ENCODE measurements at regions not wholly inside any gene's neighbourhood (a gene's known extent, or its start where the extent isn't known, plus 50 kb on each side); places are given as distances from the start of the nearest gene placed in this dataset.

- peaks cover 14% of the 10 kb centered on the region for H3K9me3 ChIP-seq (ENCODE audit: control insufficient read depth, insufficient read depth, low read length)
- no peak overlapping the region for H3K4me3 Mint-ChIP-seq
- H3K4me1 Mint-ChIP-seq = no peaks in the 10 kb centered on the region
- H3K4me3 ChIP-seq (ENCODE audit: low read length) = no peak overlapping the region
- no peaks in the 10 kb centered on the region for H3K4me1 ChIP-seq (ENCODE audit: control insufficient read depth, insufficient read depth, low read length)
- no peaks in the 10 kb centered on the region for H3K36me3 ChIP-seq (ENCODE audit: control insufficient read depth, insufficient read depth, low read length)
- TF ChIP-seq CTCF (IDR thresholded peaks at IDR 0.05) = no peak
- no peak for ATAC-seq
- H3K27ac Mint-ChIP-seq = no peak overlapping the region
- H3K27ac ChIP-seq (ENCODE audit: low read length) = no peak overlapping the region
- H3K36me3 Mint-ChIP-seq = no peaks in the 10 kb centered on the region
- WGBS (ENCODE audit: insufficient coverage) = 92% methylated on average over 4 of the region's 4 CpGs
- no peak for DNase-seq
- peaks cover 8 to 14% of the 10 kb centered on the region in 2 donors for H3K9me3 Mint-ChIP-seq
- no peaks in the 10 kb centered on the region for H3K27me3 ChIP-seq (ENCODE audit: control insufficient read depth, insufficient read depth, low read length)
- intact Hi-C loops (cut with micrococcal nuclease) = no loop called here
- no peaks in the 10 kb centered on the region for H3K27me3 Mint-ChIP-seq (ENCODE audit: low read depth in 2 of 2)
These were observed 527.2 kb downstream of the TMEM114 start for GRCh38 chr16:8063159-8063558.

GRCh38 chr16:8062677-8063076 lies 527.6 kb downstream of the TMEM114 start:
- no peak overlapping the region for H3K4me3 Mint-ChIP-seq
- H3K9me3 Mint-ChIP-seq = peaks cover 8 to 14% of the 10 kb centered on the region in 2 donors

GRCh38 chr16:8055761-8056160 lies 534.5 kb downstream of the TMEM114 start:
- Mint-ChIP-seq H3K27me3 (ENCODE audit: low read depth in 2 of 2) (no peaks in the 10 kb centered on the region), H3K4me3 (no peak overlapping the region), H3K36me3 (no peaks in the 10 kb centered on the region), H3K27ac (no peak overlapping the region), H3K4me1 (no peaks in the 10 kb centered on the region), H3K9me3 (peaks cover 10% of the 10 kb centered on the region in 2 donors)
- no peak overlapping the region for H3K27ac ChIP-seq (ENCODE audit: low read length)
- H3K9me3 ChIP-seq (ENCODE audit: control insufficient read depth, insufficient read depth, low read length) = peaks cover 4% of the 10 kb centered on the region
- no peaks in the 10 kb centered on the region for H3K27me3 ChIP-seq (ENCODE audit: control insufficient read depth, insufficient read depth, low read length)
- intact Hi-C loops (cut with micrococcal nuclease) = no loop called here
- ATAC-seq = no peak
- WGBS (ENCODE audit: insufficient coverage) = 86% methylated on average over 3 of the region's 4 CpGs
- no peak for DNase-seq
- H3K4me3 ChIP-seq (ENCODE audit: low read length) = no peak overlapping the region
- H3K4me1 ChIP-seq (ENCODE audit: control insufficient read depth, insufficient read depth, low read length) = no peaks in the 10 kb centered on the region
- no peaks in the 10 kb centered on the region for H3K36me3 ChIP-seq (ENCODE audit: control insufficient read depth, insufficient read depth, low read length)
- no peak for TF ChIP-seq CTCF (IDR thresholded peaks at IDR 0.05)

More at GRCh38 chr16:8062677-8063076, 527.6 kb downstream of the TMEM114 start:
- Histone ChIP-seq H3K4me1 (ENCODE audit: control insufficient read depth, insufficient read depth, low read length) (no peaks in the 10 kb centered on the region), H3K4me3 (ENCODE audit: low read length) (no peak overlapping the region), H3K9me3 (ENCODE audit: control insufficient read depth, insufficient read depth, low read length) (peaks cover 14% of the 10 kb centered on the region), H3K27ac (ENCODE audit: low read length) (no peak overlapping the region), H3K27me3 (ENCODE audit: control insufficient read depth, insufficient read depth, low read length) (no peaks in the 10 kb centered on the region), H3K36me3 (ENCODE audit: control insufficient read depth, insufficient read depth, low read length) (no peaks in the 10 kb centered on the region)
- no peaks in the 10 kb centered on the region for H3K4me1 Mint-ChIP-seq
- H3K27ac Mint-ChIP-seq = no peak overlapping the region
- intact Hi-C loops (cut with micrococcal nuclease) = no loop called here
- TF ChIP-seq CTCF (IDR thresholded peaks at IDR 0.05) = no peak
- H3K36me3 Mint-ChIP-seq = no peaks in the 10 kb centered on the region
- no peaks in the 10 kb centered on the region for H3K27me3 Mint-ChIP-seq (ENCODE audit: low read depth in 2 of 2)
- WGBS (ENCODE audit: insufficient coverage) = 93% methylated on average over 9 of the region's 9 CpGs
- DNase-seq = no peak
- ATAC-seq = no peak

GRCh38 chr16:8053437-8053836 lies 536.9 kb downstream of the TMEM114 start:
- Mint-ChIP-seq H3K27ac (no peak overlapping the region), H3K9me3 (peaks cover 11 to 12% of the 10 kb centered on the region in 2 donors), H3K36me3 (no peaks in the 10 kb centered on the region), H3K4me3 (no peak overlapping the region), H3K4me1 (no peaks in the 10 kb centered on the region), H3K27me3 (ENCODE audit: low read depth in 2 of 2) (no peaks in the 10 kb centered on the region)
- H3K27ac ChIP-seq (ENCODE audit: low read length) = no peak overlapping the region
- intact Hi-C loops (cut with micrococcal nuclease) = no loop called here
- H3K27me3 ChIP-seq (ENCODE audit: control insufficient read depth, insufficient read depth, low read length) = no peaks in the 10 kb centered on the region
- ATAC-seq = no peak
- H3K4me3 ChIP-seq (ENCODE audit: low read length) = no peak overlapping the region
- no peaks in the 10 kb centered on the region for H3K4me1 ChIP-seq (ENCODE audit: control insufficient read depth, insufficient read depth, low read length)
- DNase-seq = no peak
- H3K36me3 ChIP-seq (ENCODE audit: control insufficient read depth, insufficient read depth, low read length) = no peaks in the 10 kb centered on the region
- WGBS (ENCODE audit: insufficient coverage) = 76% methylated on average over 4 of the region's 4 CpGs
- TF ChIP-seq CTCF (IDR thresholded peaks at IDR 0.05) = no peak
- peaks cover 4% of the 10 kb centered on the region for H3K9me3 ChIP-seq (ENCODE audit: control insufficient read depth, insufficient read depth, low read length)

Data from natural killer cell (primary cell).